ENCODE measurements at regions not wholly inside any gene's neighbourhood (a gene's known extent, or its start where the extent isn't known, plus 50 kb on each side); places are given as distances from the start of the nearest gene placed in this dataset.

GRCh38 chr7:51645702-51646298 lies 329.2 kb upstream of the COBL start:
- Histone ChIP-seq H3K27ac (no peak overlapping the region), H3K9me3 (no peaks in the 10 kb centered on the region), H3K27me3 (no peaks in the 10 kb centered on the region), H3K4me1 (no peaks in the 10 kb centered on the region), H3K36me3 (ENCODE audit: low read depth, missing control alignments) (no peaks in the 10 kb centered on the region), H3K4me3 (no peak overlapping the region)
- TF ChIP-seq POLR2A (IDR thresholded peaks at IDR 0.05) (no peak), CTCF (IDR thresholded peaks at IDR 0.05) (no peak)
- intact Hi-C loops (cut with DNase I; ENCODE audit: low total_unique reads) = no loop called here
- 80 to 84% methylated on average over 15 to 16 of the region's 16 CpGs for WGBS, 2 donors
- DNase-seq = no peak

GRCh38 chr7:51645255-51645654 lies 328.6 kb upstream of the COBL start:
- intact Hi-C loops (cut with DNase I; ENCODE audit: low total_unique reads) = no loop called here
- Histone ChIP-seq H3K4me3 (no peak overlapping the region), H3K27me3 (no peaks in the 10 kb centered on the region), H3K27ac (no peak overlapping the region), H3K36me3 (ENCODE audit: low read depth, missing control alignments) (no peaks in the 10 kb centered on the region), H3K9me3 (no peaks in the 10 kb centered on the region), H3K4me1 (no peaks in the 10 kb centered on the region)
- WGBS, 2 donors = 82 to 84% methylated on average over 11 of the region's 11 CpGs
- no peak for DNase-seq
- TF ChIP-seq POLR2A (IDR thresholded peaks at IDR 0.05) = no peak
- TF ChIP-seq CTCF (IDR thresholded peaks at IDR 0.05) = no peak

GRCh38 chr7:51644216-51644615 lies 327.6 kb upstream of the COBL start:
- Histone ChIP-seq H3K9me3 (no peaks in the 10 kb centered on the region), H3K27me3 (no peaks in the 10 kb centered on the region), H3K4me1 (no peaks in the 10 kb centered on the region), H3K36me3 (ENCODE audit: low read depth, missing control alignments) (no peaks in the 10 kb centered on the region), H3K4me3 (no peak overlapping the region), H3K27ac (no peak overlapping the region)
- DNase-seq = no peak
- 96 to 97% methylated on average over 2 of the region's 2 CpGs for WGBS, 2 donors
- TF ChIP-seq CTCF (IDR thresholded peaks at IDR 0.05) = no peak
- TF ChIP-seq POLR2A (IDR thresholded peaks at IDR 0.05) = no peak
- intact Hi-C loops (cut with DNase I; ENCODE audit: low total_unique reads) = no loop called here

DNA sequence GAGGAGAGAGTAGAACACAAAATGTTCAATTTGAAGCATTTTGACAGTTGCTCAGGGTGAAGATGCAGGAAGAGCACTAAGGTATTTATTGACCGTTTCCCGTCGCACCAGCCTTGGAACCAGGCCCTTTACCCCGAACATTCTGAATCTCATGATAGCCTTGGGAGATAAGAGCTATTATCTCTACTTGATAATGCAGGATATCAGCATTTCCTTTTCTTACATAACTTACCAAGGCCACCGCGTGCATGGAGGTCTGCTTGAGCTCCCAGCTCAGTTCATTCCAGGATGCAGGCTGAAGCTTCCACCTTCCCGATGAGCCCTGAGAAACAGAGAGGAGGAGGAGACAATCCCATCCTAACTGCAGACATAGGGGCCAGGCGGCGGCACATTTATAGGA lies 324.2 kb upstream of the COBL start:
- no peak for DNase-seq
- Histone ChIP-seq H3K27ac (no peak overlapping the region), H3K4me1 (no peaks in the 10 kb centered on the region), H3K9me3 (no peaks in the 10 kb centered on the region), H3K27me3 (no peaks in the 10 kb centered on the region), H3K4me3 (no peak overlapping the region), H3K36me3 (ENCODE audit: low read depth, missing control alignments) (no peaks in the 10 kb centered on the region)
- TF ChIP-seq CTCF (IDR thresholded peaks at IDR 0.05) (no peak), POLR2A (IDR thresholded peaks at IDR 0.05) (no peak)
- 52 to 56% methylated on average over 9 of the region's 9 CpGs for whole genome bisulfite sequencing, 2 donors
- intact Hi-C loops (cut with DNase I; ENCODE audit: low total_unique reads) = no loop called here

DNA sequence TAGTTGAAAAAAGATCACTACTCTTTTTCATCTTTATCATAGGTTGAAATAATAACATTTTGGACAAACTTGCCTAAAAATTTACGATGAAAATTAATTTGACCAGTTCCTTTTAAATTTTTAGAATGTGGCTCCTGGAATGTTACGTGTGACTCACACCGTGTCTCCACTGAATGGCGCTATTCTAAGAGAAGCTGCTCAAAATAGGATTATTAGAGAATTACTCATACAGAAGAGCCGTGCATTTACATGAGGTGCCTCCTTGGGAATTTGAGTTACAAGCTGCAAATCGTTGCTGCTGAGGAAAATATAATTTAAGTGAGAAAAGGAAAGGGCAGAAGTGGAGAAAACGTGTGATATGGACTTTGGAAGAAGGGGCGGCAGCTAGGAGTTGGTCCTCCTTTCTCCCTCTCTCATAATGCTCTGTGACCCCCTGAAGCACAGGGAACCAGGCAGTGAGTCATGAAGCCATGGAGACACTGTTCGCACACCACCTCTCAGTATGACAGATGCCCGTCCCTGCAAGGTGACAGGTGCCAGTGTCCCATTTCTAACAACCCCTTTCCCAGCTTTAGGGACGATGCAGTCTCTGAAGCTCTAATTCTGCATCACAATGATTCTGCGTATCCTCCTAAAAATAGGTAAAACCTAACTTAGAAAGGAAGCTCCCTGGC lies 323.2 kb upstream of the COBL start:
- Histone ChIP-seq H3K4me1 (no peaks in the 10 kb centered on the region), H3K27ac (no peak overlapping the region), H3K36me3 (ENCODE audit: low read depth, missing control alignments) (no peaks in the 10 kb centered on the region), H3K27me3 (no peaks in the 10 kb centered on the region), H3K9me3 (no peaks in the 10 kb centered on the region), H3K4me3 (no peak overlapping the region)
- 87 to 89% methylated on average over 12 of the region's 12 CpGs for WGBS, 2 donors
- intact Hi-C loops (cut with DNase I; ENCODE audit: low total_unique reads) = no loop called here
- DNase-seq = no peak
- no peak for TF ChIP-seq POLR2A (IDR thresholded peaks at IDR 0.05)

All from testis (tissue), 2 donors.